Prostate gland (tissue), 2 donors: ENCODE measurements at regions not wholly inside any gene's neighbourhood (a gene's known extent, or its start where the extent isn't known, plus 50 kb on each side); places are given as distances from the start of the nearest gene placed in this dataset.

Experiments
- DNase-seq: peaks from one replicate; pipeline ENCODE4 v3.0.0-alpha.2; 2019; ENCODE audit warnings: low spot score
- H3K27ac ChIP-seq, 2 donors: fragments of 200-600 bp; sonication (generic); 2 replicates each; pipeline ENCODE4 v1.5.1; 2017 to 2019
- H3K27me3 ChIP-seq: fragments of 200-600 bp; sonication (generic); replicated peaks from 2 replicates; pipeline ENCODE4 v1.5.1; 2019; ENCODE audit not compliant: insufficient read depth
- H3K36me3 ChIP-seq, 2 donors: fragments of 200-600 bp; sonication (generic); 1 replicate in 1 of 2; 2 replicates in 1 of 2; pipeline versions ENCODE4 v1.5.1 to v1.8.1; 2017 to 2019
- H3K4me1 ChIP-seq: fragments of 200-600 bp; sonication (generic); replicated peaks from 2 replicates; pipeline ENCODE4 v1.5.1; 2019
- H3K4me3 ChIP-seq, 2 donors: fragments of 200-600 bp; sonication (generic); 2 replicates each; pipeline ENCODE4 v1.5.1; 2017 to 2019
- H3K9me3 ChIP-seq: fragments of 200-600 bp; sonication (generic); 2 replicates; pipeline ENCODE4 v1.5.1; 2017
- POLR2A ChIP-seq: fragments of 450-650 bp; IDR thresholded peaks from one replicate; pipeline ENCODE4 v1.6.1; 2016; ENCODE audit warnings: antibody characterized with exemption, mild to moderate bottlenecking
- POLR2AphosphoS5 ChIP-seq: sonication (generic); formaldehyde crosslinking; IDR thresholded peaks from one replicate; pipeline ENCODE4 v1.6.1; 2017; ENCODE audit warnings: antibody characterized with exemption
- WGBS: methylation state at CpG from one replicate; pipeline ENCODE4 v1.1.5; 2018; 5-methylcytosine and 5-hydroxymethylcytosine counted together
- intact Hi-C: fragments of 100-400 bp; cut with DNase I; formaldehyde crosslinking; loops from one replicate; pipeline ENCODE4 v1.14.2; 2022
- TF ChIP-seq, protein P1 (sequence below), 4 experiments: fragments of 200-600 bp in 2 of 4; fragments of 450-650 bp in 2 of 4; sonication (generic) in 2 of 4; IDR thresholded peaks; 1 replicate in 3 of 4; 2 replicates in 1 of 4; pipeline ENCODE4 v1.5.1; 2016 to 2019; ENCODE audit warnings: antibody characterized with exemption in 4 of 4, mild to moderate bottlenecking in 2 of 4, moderate library complexity in 2 of 4

DNA sequence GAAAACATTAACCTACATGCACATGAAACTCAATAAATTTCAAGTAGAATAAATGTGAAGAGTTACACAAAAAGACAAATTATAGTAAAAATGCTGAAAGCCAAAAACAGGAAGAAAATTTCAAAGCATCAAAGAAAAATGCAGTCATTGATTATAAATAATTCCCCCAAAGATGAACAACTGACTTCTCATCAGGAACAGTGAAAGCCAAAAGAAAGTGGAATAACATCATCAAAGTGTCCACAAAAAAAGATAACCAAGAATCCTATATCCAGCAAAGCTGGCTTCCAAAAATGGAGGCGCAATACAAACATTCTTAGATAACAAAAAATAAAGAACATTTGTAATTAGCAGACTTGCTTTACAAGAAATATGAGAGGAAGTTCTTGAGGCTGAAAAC, 161.6 kb downstream of the CMPK2 start:
- no peak for TF ChIP-seq POLR2AphosphoS5
- no peak for TF ChIP-seq POLR2A
- TF ChIP-seq, protein P1, sequence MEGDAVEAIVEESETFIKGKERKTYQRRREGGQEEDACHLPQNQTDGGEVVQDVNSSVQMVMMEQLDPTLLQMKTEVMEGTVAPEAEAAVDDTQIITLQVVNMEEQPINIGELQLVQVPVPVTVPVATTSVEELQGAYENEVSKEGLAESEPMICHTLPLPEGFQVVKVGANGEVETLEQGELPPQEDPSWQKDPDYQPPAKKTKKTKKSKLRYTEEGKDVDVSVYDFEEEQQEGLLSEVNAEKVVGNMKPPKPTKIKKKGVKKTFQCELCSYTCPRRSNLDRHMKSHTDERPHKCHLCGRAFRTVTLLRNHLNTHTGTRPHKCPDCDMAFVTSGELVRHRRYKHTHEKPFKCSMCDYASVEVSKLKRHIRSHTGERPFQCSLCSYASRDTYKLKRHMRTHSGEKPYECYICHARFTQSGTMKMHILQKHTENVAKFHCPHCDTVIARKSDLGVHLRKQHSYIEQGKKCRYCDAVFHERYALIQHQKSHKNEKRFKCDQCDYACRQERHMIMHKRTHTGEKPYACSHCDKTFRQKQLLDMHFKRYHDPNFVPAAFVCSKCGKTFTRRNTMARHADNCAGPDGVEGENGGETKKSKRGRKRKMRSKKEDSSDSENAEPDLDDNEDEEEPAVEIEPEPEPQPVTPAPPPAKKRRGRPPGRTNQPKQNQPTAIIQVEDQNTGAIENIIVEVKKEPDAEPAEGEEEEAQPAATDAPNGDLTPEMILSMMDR (IDR thresholded peaks at IDR 0.05) = no peak
- no peaks in the 10 kb centered on the region for H3K4me1 ChIP-seq
- 88% methylated on average over 1 of the region's 1 CpG for WGBS
- H3K36me3 ChIP-seq = no peaks in the 10 kb centered on the region
- intact Hi-C loops = no loop called here
- no peak for DNase-seq
- H3K27me3 ChIP-seq = no peaks in the 10 kb centered on the region
- H3K4me3 ChIP-seq = no peak overlapping the region
- no peak overlapping the region for H3K27ac ChIP-seq
- no peaks in the 10 kb centered on the region for H3K9me3 ChIP-seq

DNA sequence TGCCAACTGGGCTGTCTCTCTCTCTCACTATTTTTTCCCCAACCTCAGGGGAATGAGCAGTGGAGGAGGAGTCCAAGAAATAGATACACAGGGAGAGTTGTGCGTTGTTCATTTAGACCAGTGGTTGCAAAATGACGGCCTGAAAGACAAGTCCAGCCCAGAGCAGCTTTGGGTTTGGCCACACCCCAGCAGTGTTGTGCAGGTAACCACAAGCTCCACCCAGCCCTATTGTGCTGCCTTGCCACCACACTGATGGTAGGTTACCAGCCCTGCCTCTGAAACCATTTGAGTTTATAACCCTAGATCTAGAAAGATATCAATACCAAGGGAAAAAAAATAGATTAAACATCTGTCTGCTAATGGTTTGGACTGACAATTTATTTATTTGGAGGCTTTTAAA, 144.3 kb downstream of the CMPK2 start:
- no peak for DNase-seq
- Histone ChIP-seq H3K27me3 (no peaks in the 10 kb centered on the region), H3K4me1 (no peaks in the 10 kb centered on the region), H3K36me3 (no peaks in the 10 kb centered on the region), H3K9me3 (no peaks in the 10 kb centered on the region), H3K27ac (no peak overlapping the region), H3K4me3 (no peak overlapping the region)
- intact Hi-C loops = no loop called here
- TF ChIP-seq, protein P1 (IDR thresholded peaks at IDR 0.05) = no peak
- WGBS = 89% methylated on average over 2 of the region's 2 CpGs

DNA sequence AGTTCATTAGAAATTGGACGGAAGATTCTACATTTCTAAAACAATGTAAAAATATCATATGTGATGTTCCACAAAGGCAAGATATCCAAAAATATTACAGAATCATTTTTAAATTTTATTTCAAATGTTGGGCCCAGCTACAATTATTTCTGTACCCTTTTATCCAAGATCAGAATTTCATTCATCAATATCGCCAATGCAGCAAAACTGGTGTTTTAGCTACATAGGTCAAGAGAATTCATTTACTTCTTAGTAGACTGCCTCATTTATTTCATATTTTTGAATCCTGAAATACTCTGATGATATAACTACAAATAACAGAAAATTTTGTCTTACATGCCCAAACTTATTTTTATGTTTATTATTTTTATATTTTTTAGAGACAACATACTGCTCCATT, 143.1 kb downstream of the CMPK2 start:
- Histone ChIP-seq H3K4me3 (no peak overlapping the region), H3K9me3 (no peaks in the 10 kb centered on the region), H3K4me1 (no peaks in the 10 kb centered on the region), H3K36me3 (no peaks in the 10 kb centered on the region), H3K27ac (no peak overlapping the region), H3K27me3 (no peaks in the 10 kb centered on the region)
- intact Hi-C loops = no loop called here
- 96% methylated on average over 2 of the region's 2 CpGs for whole genome bisulfite sequencing
- DNase-seq = no peak
- TF ChIP-seq POLR2A = no peak
- TF ChIP-seq, protein P1 (IDR thresholded peaks at IDR 0.05) = no peak
- TF ChIP-seq POLR2AphosphoS5 = no peak

DNA sequence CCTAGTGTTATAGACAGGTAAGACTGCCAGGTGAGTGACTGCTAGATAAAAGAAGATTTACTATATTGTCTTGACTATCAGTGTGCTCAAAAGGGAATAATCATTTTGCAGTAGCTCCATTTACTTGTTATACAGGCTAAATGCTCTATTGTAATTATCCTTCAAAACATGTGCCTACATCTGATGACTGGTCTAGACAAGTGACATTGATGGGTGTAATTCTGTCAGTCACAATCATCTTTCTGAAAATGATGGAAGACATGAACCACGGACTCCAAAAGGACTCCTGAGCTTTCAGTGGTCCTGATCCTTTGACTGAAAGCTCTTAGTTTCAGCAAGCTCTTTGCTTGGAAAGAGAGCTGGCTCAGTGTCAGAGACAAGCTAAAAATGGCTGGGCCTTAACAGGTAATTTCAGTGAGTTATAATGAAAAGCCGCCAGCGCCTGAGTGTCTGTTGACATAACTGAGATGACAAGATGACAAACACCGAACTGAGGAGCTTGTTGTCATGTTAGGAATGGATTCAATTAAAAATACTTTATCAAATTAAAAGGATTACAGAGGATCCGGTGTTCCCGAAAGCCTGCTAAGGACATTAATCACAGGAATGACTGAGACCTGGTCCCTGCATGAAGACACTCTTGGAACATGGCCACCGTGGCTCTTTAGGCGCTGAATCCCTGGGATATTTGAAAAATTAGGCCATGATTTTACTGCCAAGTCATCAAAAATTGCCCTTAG, 141.7 kb downstream of the CMPK2 start:
- H3K36me3 ChIP-seq = no peaks in the 10 kb centered on the region
- intact Hi-C loops = no loop called here
- H3K4me3 ChIP-seq = no peak overlapping the region
- no peak for DNase-seq
- H3K27ac ChIP-seq = no peak overlapping the region
- no peaks in the 10 kb centered on the region for H3K4me1 ChIP-seq
- H3K27me3 ChIP-seq = no peaks in the 10 kb centered on the region
- TF ChIP-seq, protein P1 (IDR thresholded peaks at IDR 0.05) = no peak
- TF ChIP-seq POLR2A (no peak), POLR2AphosphoS5 (no peak)
- 46% methylated on average over 8 of the region's 8 CpGs for WGBS
- no peaks in the 10 kb centered on the region for H3K9me3 ChIP-seq

DNA sequence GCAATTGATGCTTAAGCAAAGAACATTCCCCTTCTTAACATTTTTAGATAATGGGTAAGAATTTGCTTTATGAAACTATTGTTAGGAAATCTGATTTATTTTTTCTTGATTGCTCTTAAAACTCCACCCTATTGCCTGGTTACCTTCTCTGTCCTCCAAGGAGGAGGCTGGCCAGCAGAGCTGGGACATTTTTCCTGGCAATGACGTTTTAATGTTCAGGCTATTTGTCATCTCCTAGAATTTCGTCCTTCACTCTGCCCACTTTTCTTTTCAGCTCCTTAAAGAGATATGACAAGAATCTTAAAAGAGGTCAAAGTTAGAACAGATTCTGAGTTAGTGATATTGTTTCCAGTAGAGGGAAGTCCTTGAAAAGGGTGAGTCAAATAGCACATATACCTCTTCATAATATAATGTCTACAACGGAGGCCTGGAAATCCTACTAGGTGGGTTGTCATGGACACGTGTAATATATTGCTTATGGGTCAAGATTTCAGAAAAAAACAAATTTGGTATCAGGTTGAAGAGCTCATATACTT, 141.0 kb downstream of the CMPK2 start:
- no peaks in the 10 kb centered on the region for H3K9me3 ChIP-seq
- WGBS = 55% methylated on average over 4 of the region's 4 CpGs
- no peaks in the 10 kb centered on the region for H3K36me3 ChIP-seq
- H3K4me1 ChIP-seq = no peaks in the 10 kb centered on the region
- intact Hi-C loops = no loop called here
- no peak overlapping the region for H3K4me3 ChIP-seq
- H3K27me3 ChIP-seq = no peaks in the 10 kb centered on the region
- TF ChIP-seq, protein P1 (IDR thresholded peaks at IDR 0.05) = no peak
- TF ChIP-seq POLR2A (no peak), POLR2AphosphoS5 (no peak)
- no peak for DNase-seq
- no peak overlapping the region for H3K27ac ChIP-seq
